ENCODE measurements at regions not wholly inside any gene's neighbourhood (a gene's known extent, or its start where the extent isn't known, plus 50 kb on each side); places are given as distances from the start of the nearest gene placed in this dataset.

DNA sequence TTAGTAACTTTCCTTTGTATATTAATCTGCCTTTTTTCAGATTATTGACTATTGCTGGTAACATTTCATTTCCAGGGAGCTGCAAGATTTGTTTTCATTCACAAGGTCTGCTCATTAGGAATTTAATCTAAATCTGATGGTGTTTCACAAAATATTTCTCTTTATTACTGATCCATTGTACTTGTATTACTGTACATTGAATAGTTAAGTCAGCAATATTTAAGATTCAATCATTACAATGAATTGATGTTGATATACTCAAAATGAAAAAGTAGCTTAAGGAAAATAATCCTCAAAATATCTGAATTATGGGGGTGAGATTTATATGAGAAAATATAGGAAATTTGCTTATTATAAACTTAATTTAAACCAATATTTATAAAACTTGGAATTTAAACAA is 308.6 kb upstream of the PBX1 start:
- Histone ChIP-seq H3K79me1 (ENCODE audit: insufficient read depth, low read depth, low read length, poor library complexity, severe bottlenecking) (no peaks in the 10 kb centered on the region), H3K27ac (ENCODE audit: insufficient read length, low read depth, low read length) (no peak overlapping the region), H4K5ac (ENCODE audit: insufficient read length, low read depth, low read length) (no peak overlapping the region), H3K4me1 (ENCODE audit: insufficient read depth, low read length) (no peaks in the 10 kb centered on the region), H3K27me3 (ENCODE audit: insufficient read depth, low read length) (no peaks in the 10 kb centered on the region), H3K9me3 (ENCODE audit: control insufficient read depth, low read depth, low read length) (no peaks in the 10 kb centered on the region), H2BK20ac (ENCODE audit: low read depth, low read length, poor library complexity, severe bottlenecking) (no peak overlapping the region), H4K8ac (replicated peaks; ENCODE audit: insufficient read length, low read depth, low read length) (no peak overlapping the region), H3K18ac (ENCODE audit: insufficient read length, low read depth, low read length) (no peak overlapping the region), H2BK5ac (ENCODE audit: insufficient read length, low read length) (no peak overlapping the region), H3T11ph (ENCODE audit: low read length) (no peak overlapping the region), H3K9ac (ENCODE audit: extremely low read depth, insufficient read length, low read length) (no peak overlapping the region), H3K4me2 (ENCODE audit: insufficient read depth, insufficient read length, low read length) (no peak overlapping the region), H2BK12ac (ENCODE audit: insufficient read length, low read depth, low read length) (no peak overlapping the region), H3K14ac (ENCODE audit: insufficient read depth, low read length) (no peak overlapping the region), H3K79me2 (ENCODE audit: insufficient read depth, low read length) (no peaks in the 10 kb centered on the region), H3K56ac (ENCODE audit: insufficient read length, low read depth, low read length) (no peak overlapping the region), H2BK120ac (ENCODE audit: low read depth, low read length, poor library complexity, severe bottlenecking) (no peak overlapping the region), H2BK15ac (ENCODE audit: low read depth, low read length) (no peak overlapping the region), H3K23me2 (ENCODE audit: insufficient read length, low read depth, low read length, poor library complexity, severe bottlenecking) (no peaks in the 10 kb centered on the region), H4K91ac (ENCODE audit: insufficient read length, low read depth, low read length) (no peak overlapping the region), H3K23ac (ENCODE audit: insufficient read length, low read depth, low read length) (no peak overlapping the region), H4K20me1 (ENCODE audit: control insufficient read depth, insufficient read depth, insufficient read length) (no peaks in the 10 kb centered on the region), H2AK5ac (ENCODE audit: insufficient read length, low read length) (no peak overlapping the region), H3K4ac (ENCODE audit: low read depth, low read length) (no peak overlapping the region), H2AFZ (ENCODE audit: low read length) (no peak overlapping the region)
- DNase-seq: no peak
- H3K4me3 Mint-ChIP-seq: no peak overlapping the region
- TF ChIP-seq, protein P1, sequence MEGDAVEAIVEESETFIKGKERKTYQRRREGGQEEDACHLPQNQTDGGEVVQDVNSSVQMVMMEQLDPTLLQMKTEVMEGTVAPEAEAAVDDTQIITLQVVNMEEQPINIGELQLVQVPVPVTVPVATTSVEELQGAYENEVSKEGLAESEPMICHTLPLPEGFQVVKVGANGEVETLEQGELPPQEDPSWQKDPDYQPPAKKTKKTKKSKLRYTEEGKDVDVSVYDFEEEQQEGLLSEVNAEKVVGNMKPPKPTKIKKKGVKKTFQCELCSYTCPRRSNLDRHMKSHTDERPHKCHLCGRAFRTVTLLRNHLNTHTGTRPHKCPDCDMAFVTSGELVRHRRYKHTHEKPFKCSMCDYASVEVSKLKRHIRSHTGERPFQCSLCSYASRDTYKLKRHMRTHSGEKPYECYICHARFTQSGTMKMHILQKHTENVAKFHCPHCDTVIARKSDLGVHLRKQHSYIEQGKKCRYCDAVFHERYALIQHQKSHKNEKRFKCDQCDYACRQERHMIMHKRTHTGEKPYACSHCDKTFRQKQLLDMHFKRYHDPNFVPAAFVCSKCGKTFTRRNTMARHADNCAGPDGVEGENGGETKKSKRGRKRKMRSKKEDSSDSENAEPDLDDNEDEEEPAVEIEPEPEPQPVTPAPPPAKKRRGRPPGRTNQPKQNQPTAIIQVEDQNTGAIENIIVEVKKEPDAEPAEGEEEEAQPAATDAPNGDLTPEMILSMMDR (conservative IDR thresholded peaks at IDR 0.05): no peak
- peaks cover 6 to 7% of the 10 kb centered on the region in 2 experiments; a peak in 3 of 4 replicates for H3K4me1 Mint-ChIP-seq
- H3K27me3 Mint-ChIP-seq (ENCODE audit: low read depth): no peaks in the 10 kb centered on the region; the same call in 1 of the 2 replicates
- peaks cover 20 to 29% of the 10 kb centered on the region in 2 experiments; a peak in 4 of 5 replicates for H3K9me3 Mint-ChIP-seq
- peaks cover 8 to 21% (median 14%) of the 10 kb centered on the region in 3 experiments for H3K36me3 Mint-ChIP-seq (ENCODE audit: insufficient read depth in 1 of 3, low read depth in 3 of 3)
- H3K27ac Mint-ChIP-seq: no peak overlapping the region
